GM18520 (cell line): ENCODE measurements at regions not wholly inside any gene's neighbourhood (a gene's known extent, or its start where the extent isn't known, plus 50 kb on each side); places are given as distances from the start of the nearest gene placed in this dataset.
"Not testable (repeated sequence)": the region's sequence is repeated elsewhere in the genome, so short reads cannot be mapped to it uniquely, and the experiment has no call there.

ENCODE experiments used
- ATAC-seq: cut with Tn5 transposase; IDR thresholded peaks from one replicate; pipeline ENCODE4 v1.9.1; 2021; ENCODE audit not compliant: unreplicated experiment

GRCh38 chr11:80331694-80332093 lies 890.9 kb upstream of the TENM4 start:
- ATAC-seq, result no peak

- no peak for ATAC-seq
Observed at GRCh38 chr11:80330264-80330663, 889.4 kb upstream of the TENM4 start.

GRCh38 chr11:80328774-80329173 lies 887.9 kb upstream of the TENM4 start:
- no peak for ATAC-seq

- ATAC-seq, result no peak
Observed at GRCh38 chr11:80327956-80328614, 887.3 kb upstream of the TENM4 start.

- ATAC-seq, result no peak
Observed at GRCh38 chr11:80321786-80322185, 881.0 kb upstream of the TENM4 start.

GRCh38 chr11:80320765-80321164 lies 879.9 kb upstream of the TENM4 start:
- no peak for ATAC-seq

- no peak for ATAC-seq
Observed at GRCh38 chr11:80320226-80320625, 879.4 kb upstream of the TENM4 start.

- no peak for ATAC-seq
Observed at GRCh38 chr11:80317612-80318011, 876.8 kb upstream of the TENM4 start.

- ATAC-seq, result no peak
Observed at GRCh38 chr11:80315200-80315599, 874.4 kb upstream of the TENM4 start.

GRCh38 chr11:80309301-80309700 lies 868.5 kb upstream of the TENM4 start:
- no peak for ATAC-seq

GRCh38 chr11:80307676-80308075 lies 866.8 kb upstream of the TENM4 start:
- ATAC-seq, result no peak

GRCh38 chr11:80297858-80298632 lies 857.2 kb upstream of the TENM4 start:
- ATAC-seq, result no peak

GRCh38 chr11:80293293-80293692 lies 852.5 kb upstream of the TENM4 start:
- ATAC-seq, result no peak

GRCh38 chr11:80284946-80285785 lies 844.3 kb upstream of the TENM4 start:
- ATAC-seq, result no peak

GRCh38 chr11:80282643-80283042 lies 841.8 kb upstream of the TENM4 start:
- no peak for ATAC-seq

- no peak for ATAC-seq
Observed at GRCh38 chr11:80281194-80281593, 840.4 kb upstream of the TENM4 start.

GRCh38 chr11:80280737-80281136 lies 839.9 kb upstream of the TENM4 start:
- no peak for ATAC-seq

- ATAC-seq, result no peak
Observed at GRCh38 chr11:80261776-80262175, 820.9 kb upstream of the TENM4 start.

GRCh38 chr11:80257319-80258015 lies 816.6 kb upstream of the TENM4 start:
- ATAC-seq, result not testable (repeated sequence)

- ATAC-seq, result no peak
Observed at GRCh38 chr11:80255021-80255420, 814.2 kb upstream of the TENM4 start.

- ATAC-seq, result no peak
Observed at GRCh38 chr11:80241766-80242165, 800.9 kb upstream of the TENM4 start.
